ENCODE measurements at regions not wholly inside any gene's neighbourhood (a gene's known extent, or its start where the extent isn't known, plus 50 kb on each side); places are given as distances from the start of the nearest gene placed in this dataset.

DNA sequence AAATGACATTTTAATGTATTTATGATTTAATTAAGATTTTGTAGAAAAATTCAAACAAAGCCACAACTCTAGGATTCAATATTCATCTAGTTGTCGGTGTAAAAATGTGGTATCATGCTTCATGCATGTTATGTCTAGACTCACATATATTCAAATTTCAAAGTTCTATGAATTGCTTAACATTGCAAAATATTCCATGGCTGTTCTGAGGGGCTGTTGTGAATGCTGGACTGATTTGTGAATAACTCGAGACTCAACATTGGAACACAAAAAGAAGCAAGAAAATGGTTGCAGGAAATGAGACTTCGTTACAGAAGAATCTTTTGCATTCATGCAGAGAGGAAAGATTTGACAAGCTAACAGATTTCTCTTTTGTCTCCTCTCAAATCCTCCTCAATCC, 705.9 kb downstream of the DHX35 start:
- no peak overlapping the region for H2BK20ac ChIP-seq (ENCODE audit: low read length)
- H3K79me1 ChIP-seq (ENCODE audit: low read depth, low read length) = no peaks in the 10 kb centered on the region
- no peak overlapping the region for H3K23ac ChIP-seq (ENCODE audit: insufficient read length)
- no peak overlapping the region for H3K4me2 ChIP-seq (ENCODE audit: insufficient read depth in 1 of 2, low read depth in 2 of 2, low read length in 2 of 2)
- no peak overlapping the region for H2BK5ac ChIP-seq (ENCODE audit: low read depth, low read length)
- H2BK120ac ChIP-seq (replicated peaks; ENCODE audit: low read depth, low read length) = no peak overlapping the region
- TF ChIP-seq GTF2F1 (IDR thresholded peaks at IDR 0.05; ENCODE audit: borderline replicate concordance, low read depth, low read length) (no peak), CHD2 (IDR thresholded peaks at IDR 0.05; ENCODE audit: low read length) (no peak), HDAC2 (IDR thresholded peaks at IDR 0.05; ENCODE audit: borderline replicate concordance in 1 of 2, low read depth in 2 of 2, low read length in 2 of 2) (no peak), BACH1 (IDR thresholded peaks at IDR 0.05; ENCODE audit: low read length) (no peak), NANOG (IDR thresholded peaks at IDR 0.05; ENCODE audit: insufficient read depth, low read depth, low read length, poor library complexity, severe bottlenecking) (no peak), HDAC6 (IDR thresholded peaks at IDR 0.05; ENCODE audit: low read depth, low read length) (no peak)
- no peaks in the 10 kb centered on the region for H3K9me3 ChIP-seq (ENCODE audit: insufficient read depth in 2 of 2, low read depth in 1 of 2, low read length in 1 of 2)
- H2BK15ac ChIP-seq (ENCODE audit: low read length) = no peak overlapping the region
- H4K8ac ChIP-seq (ENCODE audit: extremely low read depth, insufficient read depth, low read length) = no peak overlapping the region
- H3K56ac ChIP-seq (replicated peaks; ENCODE audit: insufficient read length, low read depth, low read length) = no peak overlapping the region
- H2AK5ac ChIP-seq (ENCODE audit: low read depth, low read length) = no peak overlapping the region
- no peak overlapping the region for H3K18ac ChIP-seq (ENCODE audit: extremely low read depth, low read length)
- peak overlapping the region; percentile 49; the same call in 1 of the 2 replicates for H2AFZ ChIP-seq (ENCODE audit: low read length)
- H3K4me3 ChIP-seq (ENCODE audit: extremely low read depth in 1 of 4, insufficient read depth in 2 of 4, low read depth in 3 of 4, low read length in 4 of 4) = no peak overlapping the region
- H3K4me1 ChIP-seq (replicated peaks in 1 of 4; ENCODE audit: control insufficient read depth in 3 of 4, insufficient read depth in 4 of 4, low read length in 3 of 4) = no peaks in the 10 kb centered on the region
- H4K5ac ChIP-seq (ENCODE audit: insufficient read length, low read depth, low read length) = no peak overlapping the region
- DNase-seq (ENCODE audit: low read depth in 1 of 2, low spot score in 2 of 2) = no peak
- H3K27me3 ChIP-seq (replicated peaks in 1 of 4; ENCODE audit: control insufficient read depth in 3 of 4, extremely low read depth in 1 of 4, insufficient read depth in 3 of 4, low read length in 3 of 4) = no peaks in the 10 kb centered on the region
- H2BK12ac ChIP-seq (ENCODE audit: low read depth, low read length) = no peak overlapping the region
- no peak overlapping the region for H4K91ac ChIP-seq (replicated peaks; ENCODE audit: insufficient read length, low read length)
- H4K20me1 ChIP-seq (replicated peaks in 1 of 2; ENCODE audit: control insufficient read depth in 1 of 2, insufficient read depth in 2 of 2, low read length in 2 of 2) = no peaks in the 10 kb centered on the region
- no peaks in the 10 kb centered on the region for H3K79me2 ChIP-seq (ENCODE audit: control insufficient read depth in 1 of 2, insufficient read depth in 2 of 2, low read length in 2 of 2)
- POLR2A ChIA-PET (ENCODE audit: partially characterized antibody) = no interaction called here
- no peak overlapping the region for H3K27ac ChIP-seq (ENCODE audit: low read depth, low read length)
- H3K14ac ChIP-seq (ENCODE audit: insufficient read length) = no peak overlapping the region
- WGBS, 2 experiments (ENCODE audit: extremely low coverage in 1 of 2, insufficient coverage in 1 of 2, insufficient read length in 1 of 2, insufficient replicate concordance in 2 of 2, low coverage in 1 of 2, low lambda C conversion rate in 2 of 2, missing lambda C conversion rate in 1 of 2) = 86% methylated on average over 3 of the region's 3 CpGs; no CpG with 5 or more reads in 1 of the 2 experiments
- no peaks in the 10 kb centered on the region for H3K36me3 ChIP-seq (ENCODE audit: control insufficient read depth in 2 of 4, insufficient read depth in 4 of 4, low read length in 3 of 4)
- no peak overlapping the region for H3K9ac ChIP-seq (replicated peaks in 1 of 4; ENCODE audit: extremely low read depth in 1 of 4, low read depth in 3 of 4, low read length in 3 of 4)
- FAIRE-seq = no peak
- CTCF ChIA-PET (ENCODE audit: partially characterized antibody) = no interaction called here
- no peak overlapping the region for H3K4ac ChIP-seq (replicated peaks; ENCODE audit: insufficient read length, low read depth, low read length)
- H3K23me2 ChIP-seq (ENCODE audit: low read depth, low read length) = no peaks in the 10 kb centered on the region
